WERI-Rb-1 (cell line): ENCODE measurements at regions not wholly inside any gene's neighbourhood (a gene's known extent, or its start where the extent isn't known, plus 50 kb on each side); places are given as distances from the start of the nearest gene placed in this dataset.
"Not testable (repeated sequence)": the region's sequence is repeated elsewhere in the genome, so short reads cannot be mapped to it uniquely, and the experiment has no call there.

Experiments
- DNase-seq: peaks from one replicate; pipeline ENCODE4 v3.0.0-alpha.2; 2020
- H3K27ac ChIP-seq: fragments of 250-450 bp; sonication (Bioruptor Pico); 2 replicates; pipeline ENCODE4 v1.5.1; 2020; ENCODE audit warnings: mild to moderate bottlenecking, moderate library complexity
- H3K27me3 ChIP-seq: fragments of 250-450 bp; sonication (Bioruptor Pico); 2 replicates; pipeline ENCODE4 v1.5.1; 2021; ENCODE audit warnings: mild to moderate bottlenecking, low read depth, moderate library complexity; ENCODE audit not compliant: insufficient read depth, severe bottlenecking
- H3K36me3 ChIP-seq: fragments of 250-450 bp; sonication (Bioruptor Pico); 2 replicates; pipeline ENCODE4 v1.5.1; 2020; ENCODE audit warnings: mild to moderate bottlenecking, moderate library complexity
- H3K4me3 ChIP-seq: 2 replicates; pipeline ENCODE4 v1.5.1; 2011; ENCODE audit warnings: low read depth, mild to moderate bottlenecking, control low read depth, low read length
- H3K9me3 ChIP-seq: fragments of 250-450 bp; sonication (Bioruptor Pico); 2 replicates; pipeline ENCODE4 v1.5.1; 2021; ENCODE audit warnings: mild to moderate bottlenecking, moderate library complexity; ENCODE audit not compliant: severe bottlenecking
- TF ChIP-seq, protein P1 (sequence below): IDR thresholded peaks from 2 replicates; pipeline ENCODE4 v1.5.1; 2011; ENCODE audit warnings: low read depth, mild to moderate bottlenecking, control low read depth, inconsistent platforms, low read length

GRCh38 chr4:123020285-123020684, 97.9 kb upstream of the NUDT6 start:
- DNase-seq = no peak
- H3K27me3 ChIP-seq = no peaks in the 10 kb centered on the region
- no peak overlapping the region for H3K27ac ChIP-seq
- H3K4me3 ChIP-seq = no peak overlapping the region
- H3K9me3 ChIP-seq = no peaks in the 10 kb centered on the region
- TF ChIP-seq, protein P1, sequence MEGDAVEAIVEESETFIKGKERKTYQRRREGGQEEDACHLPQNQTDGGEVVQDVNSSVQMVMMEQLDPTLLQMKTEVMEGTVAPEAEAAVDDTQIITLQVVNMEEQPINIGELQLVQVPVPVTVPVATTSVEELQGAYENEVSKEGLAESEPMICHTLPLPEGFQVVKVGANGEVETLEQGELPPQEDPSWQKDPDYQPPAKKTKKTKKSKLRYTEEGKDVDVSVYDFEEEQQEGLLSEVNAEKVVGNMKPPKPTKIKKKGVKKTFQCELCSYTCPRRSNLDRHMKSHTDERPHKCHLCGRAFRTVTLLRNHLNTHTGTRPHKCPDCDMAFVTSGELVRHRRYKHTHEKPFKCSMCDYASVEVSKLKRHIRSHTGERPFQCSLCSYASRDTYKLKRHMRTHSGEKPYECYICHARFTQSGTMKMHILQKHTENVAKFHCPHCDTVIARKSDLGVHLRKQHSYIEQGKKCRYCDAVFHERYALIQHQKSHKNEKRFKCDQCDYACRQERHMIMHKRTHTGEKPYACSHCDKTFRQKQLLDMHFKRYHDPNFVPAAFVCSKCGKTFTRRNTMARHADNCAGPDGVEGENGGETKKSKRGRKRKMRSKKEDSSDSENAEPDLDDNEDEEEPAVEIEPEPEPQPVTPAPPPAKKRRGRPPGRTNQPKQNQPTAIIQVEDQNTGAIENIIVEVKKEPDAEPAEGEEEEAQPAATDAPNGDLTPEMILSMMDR = no peak
- no peaks in the 10 kb centered on the region for H3K36me3 ChIP-seq

- Histone ChIP-seq H3K4me3 (no peak overlapping the region), H3K27ac (no peak overlapping the region), H3K36me3 (peaks cover 5% of the 10 kb centered on the region; the same call in 1 of the 2 replicates), H3K9me3 (no peaks in the 10 kb centered on the region), H3K27me3 (no peaks in the 10 kb centered on the region)
- TF ChIP-seq, protein P1 = no peak
- DNase-seq = no peak
These were observed 101.2 kb upstream of the NUDT6 start for GRCh38 chr4:123023647-123024046.

GRCh38 chr4:123024710-123025109, 102.3 kb upstream of the NUDT6 start:
- H3K27ac ChIP-seq = no peak overlapping the region
- H3K27me3 ChIP-seq = no peaks in the 10 kb centered on the region
- no peaks in the 10 kb centered on the region for H3K9me3 ChIP-seq
- no peak overlapping the region for H3K4me3 ChIP-seq
- TF ChIP-seq, protein P1 = no peak
- H3K36me3 ChIP-seq = peaks cover 10% of the 10 kb centered on the region
- DNase-seq = no peak

DNA sequence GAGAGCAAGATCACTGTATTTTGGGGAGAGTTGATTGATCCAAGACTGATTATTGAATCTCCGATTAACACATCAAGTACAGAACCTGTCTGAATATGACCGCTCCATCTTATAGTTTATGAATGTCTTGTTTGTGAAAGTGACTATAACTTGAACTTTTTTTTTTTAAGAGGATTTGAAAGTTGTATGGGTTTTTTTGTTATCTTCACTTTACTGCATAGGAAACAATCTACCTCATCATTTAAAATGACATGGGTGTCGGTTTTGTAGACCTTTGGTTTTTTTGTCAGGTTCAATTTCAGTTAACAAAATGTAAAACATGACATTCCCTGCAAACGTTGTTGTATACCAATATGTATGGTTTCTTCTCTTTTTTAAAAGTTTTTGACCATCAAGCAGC, 103.0 kb upstream of the NUDT6 start:
- H3K36me3 ChIP-seq = peaks cover 10% of the 10 kb centered on the region
- DNase-seq = no peak
- TF ChIP-seq, protein P1 = no peak
- H3K27ac ChIP-seq = no peak overlapping the region
- no peak overlapping the region for H3K4me3 ChIP-seq
- H3K27me3 ChIP-seq = no peaks in the 10 kb centered on the region
- no peaks in the 10 kb centered on the region for H3K9me3 ChIP-seq

DNA sequence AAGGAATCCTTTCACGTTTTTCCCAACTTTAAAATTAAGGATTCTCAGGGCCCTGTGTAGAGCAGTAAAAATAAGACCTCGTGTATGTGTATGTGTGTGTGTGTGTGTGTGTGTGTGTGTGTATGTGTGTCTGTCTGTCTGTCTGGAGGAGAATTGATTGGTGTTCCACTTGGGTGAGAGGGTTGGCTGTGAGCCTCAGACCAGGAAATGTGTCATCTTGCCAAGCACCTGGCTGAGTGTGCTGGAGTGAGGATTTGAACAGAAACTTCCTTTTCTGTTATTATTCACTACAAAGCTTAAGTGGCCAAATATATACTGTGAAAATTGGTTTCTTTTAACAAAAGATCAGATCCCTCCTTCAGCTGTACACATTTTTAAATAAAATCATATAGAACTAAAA, 103.6 kb upstream of the NUDT6 start:
- peaks cover 10% of the 10 kb centered on the region for H3K36me3 ChIP-seq
- DNase-seq, H3K9me3 ChIP-seq, H3K27me3 ChIP-seq, H3K4me3 ChIP-seq, H3K27ac ChIP-seq: not testable (repeated sequence)

DNA sequence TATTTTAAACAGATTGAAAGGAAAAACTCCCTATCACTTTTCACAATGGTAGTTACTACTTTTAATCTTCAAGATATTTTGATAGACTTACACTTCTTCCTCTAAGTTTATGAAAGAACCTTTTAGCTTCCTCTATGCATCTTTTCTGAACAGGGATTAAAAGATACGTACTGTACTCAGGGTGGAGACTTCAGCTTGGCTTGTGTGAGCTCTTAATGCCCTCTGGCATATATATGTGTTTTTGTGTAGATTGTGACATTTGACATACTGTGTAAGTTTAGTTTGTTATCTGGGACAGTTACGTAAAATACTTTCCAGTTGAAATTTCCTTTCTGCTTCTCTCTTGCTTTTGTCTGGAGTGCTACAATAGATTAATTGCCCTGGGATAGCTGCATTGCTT, 109.3 kb upstream of the NUDT6 start:
- no peak for DNase-seq
- TF ChIP-seq, protein P1 = no peak

More for the DNA sequence above, 109.3 kb upstream of the NUDT6 start:
- H3K36me3 ChIP-seq = peaks cover 10% of the 10 kb centered on the region
- no peaks in the 10 kb centered on the region for H3K27me3 ChIP-seq
- H3K27ac ChIP-seq = no peak overlapping the region
- H3K9me3 ChIP-seq = no peaks in the 10 kb centered on the region
- no peak overlapping the region for H3K4me3 ChIP-seq
